Neural cell (in vitro differentiated cells): ENCODE measurements at regions not wholly inside any gene's neighbourhood (a gene's known extent, or its start where the extent isn't known, plus 50 kb on each side); places are given as distances from the start of the nearest gene placed in this dataset.

Source experiments
- CTCF ChIP-seq: fragments of 450-650 bp; IDR thresholded peaks from 2 replicates; pipeline ENCODE4 v1.5.1; 2014; ENCODE audit warnings: antibody characterized with exemption, mild to moderate bottlenecking, moderate library complexity; ENCODE audit not compliant: poor library complexity, severe bottlenecking
- EP300 ChIP-seq: fragments of 450-650 bp; conservative IDR thresholded peaks from 2 replicates; pipeline ENCODE4 v1.6.1; 2014; ENCODE audit warnings: antibody characterized with exemption, mild to moderate bottlenecking, moderate library complexity; ENCODE audit not compliant: poor library complexity, severe bottlenecking
- EZH2 ChIP-seq: fragments of 200-600, 300-800 bp; shearing (Covaris generic), sonication (generic); IDR thresholded peaks from 2 replicates; pipeline ENCODE4 v1.6.1; 2014; ENCODE audit warnings: antibody characterized with exemption, low read length, borderline replicate concordance, mild to moderate bottlenecking; ENCODE audit not compliant: insufficient read depth, poor library complexity, severe bottlenecking
- POLR2AphosphoS5 ChIP-seq: IDR thresholded peaks from 2 replicates; pipeline ENCODE4 v1.6.1; 2012
- REST ChIP-seq: IDR thresholded peaks from 2 replicates; pipeline ENCODE4 v1.6.1; 2012; ENCODE audit warnings: borderline replicate concordance
- TAF1 ChIP-seq: IDR thresholded peaks from 2 replicates; pipeline ENCODE4 v1.6.1; 2012; ENCODE audit warnings: low read depth

GRCh38 chr7:18202315-18203045 lies 174.8 kb upstream of the PRPS1L1 start:
- TF ChIP-seq CTCF (no peak), POLR2AphosphoS5 (no peak), EP300 (no peak), TAF1 (no peak), REST (no peak), EZH2 (no peak)
